ENCODE measurements at regions not wholly inside any gene's neighbourhood (a gene's known extent, or its start where the extent isn't known, plus 50 kb on each side); places are given as distances from the start of the nearest gene placed in this dataset.

DNA sequence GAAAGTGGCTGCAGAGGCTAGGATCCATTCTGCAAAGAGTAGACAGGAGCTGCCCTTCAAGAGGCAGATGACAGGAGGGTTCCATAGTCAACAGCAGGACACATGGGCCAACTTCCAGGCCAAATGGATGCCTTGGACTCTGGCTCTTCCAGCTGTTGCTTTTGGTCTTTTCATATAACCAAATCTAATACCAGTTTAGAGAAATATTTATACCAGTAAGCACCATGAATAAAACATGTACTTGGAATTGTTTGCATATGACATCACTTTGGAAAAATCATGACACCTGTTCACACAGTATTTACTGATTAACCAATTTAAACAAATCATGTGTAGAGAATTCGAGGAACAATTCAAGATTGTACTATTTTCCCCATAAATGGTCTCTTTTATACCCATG lies 481.3 kb downstream of the DMRT2 start:
- no peak for TF ChIP-seq EP300 (IDR thresholded peaks at IDR 0.05; ENCODE audit: low read depth)
- WGBS, 2 donors (ENCODE audit: low coverage in 1 of 2) = 23 to 50% methylated on average over 1 of the region's 1 CpG
- intact Hi-C loops (cut with DNase I; ENCODE audit: low total_unique reads) (no loop called here), in situ Hi-C loops (cut with MboI; ENCODE audit: low pct_ligation_motif_present in 1 of 4, low pct_unique_long_range_greater_than_20kb in 1 of 4, low sequenced_read_pairs in 3 of 4) (no loop called here)
- H3K4me3 ChIP-seq = no peak overlapping the region
- no peaks in the 10 kb centered on the region for H3K4me1 ChIP-seq
- H3K27me3 ChIP-seq = no peaks in the 10 kb centered on the region
- DNase-seq = no peak
- no peak overlapping the region for H3K27ac ChIP-seq
- no peaks in the 10 kb centered on the region for H3K9me3 ChIP-seq
- H3K36me3 ChIP-seq = no peaks in the 10 kb centered on the region

DNA sequence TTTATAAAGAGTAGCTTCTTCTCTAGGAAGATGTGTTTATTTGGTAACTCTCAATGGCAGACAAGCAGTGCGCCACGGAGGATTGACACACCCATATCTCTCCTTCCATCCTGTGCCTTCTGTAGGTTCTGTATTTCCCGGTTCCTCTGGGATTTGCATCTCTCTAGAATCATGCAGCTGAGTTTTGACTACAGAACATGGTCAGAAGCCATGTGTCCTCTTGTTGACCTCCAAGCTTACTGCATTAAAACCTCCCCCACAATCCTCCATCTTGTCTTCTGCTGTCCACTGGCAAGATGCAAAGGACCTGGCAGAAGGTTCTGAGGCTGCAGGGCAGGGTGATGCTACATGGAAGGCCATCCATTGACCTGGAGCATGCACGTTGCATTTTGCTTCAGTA lies 482.0 kb downstream of the DMRT2 start:
- TF ChIP-seq, protein P1, sequence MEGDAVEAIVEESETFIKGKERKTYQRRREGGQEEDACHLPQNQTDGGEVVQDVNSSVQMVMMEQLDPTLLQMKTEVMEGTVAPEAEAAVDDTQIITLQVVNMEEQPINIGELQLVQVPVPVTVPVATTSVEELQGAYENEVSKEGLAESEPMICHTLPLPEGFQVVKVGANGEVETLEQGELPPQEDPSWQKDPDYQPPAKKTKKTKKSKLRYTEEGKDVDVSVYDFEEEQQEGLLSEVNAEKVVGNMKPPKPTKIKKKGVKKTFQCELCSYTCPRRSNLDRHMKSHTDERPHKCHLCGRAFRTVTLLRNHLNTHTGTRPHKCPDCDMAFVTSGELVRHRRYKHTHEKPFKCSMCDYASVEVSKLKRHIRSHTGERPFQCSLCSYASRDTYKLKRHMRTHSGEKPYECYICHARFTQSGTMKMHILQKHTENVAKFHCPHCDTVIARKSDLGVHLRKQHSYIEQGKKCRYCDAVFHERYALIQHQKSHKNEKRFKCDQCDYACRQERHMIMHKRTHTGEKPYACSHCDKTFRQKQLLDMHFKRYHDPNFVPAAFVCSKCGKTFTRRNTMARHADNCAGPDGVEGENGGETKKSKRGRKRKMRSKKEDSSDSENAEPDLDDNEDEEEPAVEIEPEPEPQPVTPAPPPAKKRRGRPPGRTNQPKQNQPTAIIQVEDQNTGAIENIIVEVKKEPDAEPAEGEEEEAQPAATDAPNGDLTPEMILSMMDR (IDR thresholded peaks at IDR 0.05) = no peak
- TF ChIP-seq EP300 (IDR thresholded peaks at IDR 0.05; ENCODE audit: low read depth) = no peak
- TF ChIP-seq POLR2A (IDR thresholded peaks at IDR 0.05) = no peak
- no peak for TF ChIP-seq POLR2AphosphoS5 (IDR thresholded peaks at IDR 0.05)
- Histone ChIP-seq H3K27ac (no peak overlapping the region), H3K4me3 (no peak overlapping the region), H3K4me1 (no peaks in the 10 kb centered on the region), H3K27me3 (no peaks in the 10 kb centered on the region), H3K9me3 (no peaks in the 10 kb centered on the region), H3K36me3 (no peaks in the 10 kb centered on the region)
- no peak for DNase-seq
- intact Hi-C loops (cut with DNase I; ENCODE audit: low total_unique reads) (no loop called here), in situ Hi-C loops (cut with MboI; ENCODE audit: low pct_ligation_motif_present in 1 of 4, low pct_unique_long_range_greater_than_20kb in 1 of 4, low sequenced_read_pairs in 3 of 4) (no loop called here)
- 70 to 71% methylated on average over 4 of the region's 4 CpGs for WGBS, 2 donors (ENCODE audit: low coverage in 1 of 2)

DNA sequence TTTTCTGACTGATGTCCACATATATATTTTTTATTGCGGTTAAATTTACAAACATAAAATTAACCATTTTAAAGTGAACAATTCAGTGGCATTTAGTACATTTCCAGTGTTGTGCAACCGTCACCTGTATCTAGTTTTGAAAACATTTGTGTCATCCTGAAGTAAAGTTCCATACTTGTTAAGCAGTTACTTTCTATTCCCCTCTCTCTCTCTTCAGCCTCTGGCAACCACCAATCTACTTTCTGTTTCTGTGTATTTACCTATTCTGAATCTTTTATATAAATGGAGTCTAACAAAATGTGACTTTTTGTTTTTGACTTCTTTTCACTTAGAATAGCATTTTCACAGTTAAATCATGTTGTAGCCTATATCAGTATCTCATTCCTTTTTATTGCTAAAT lies 480.1 kb upstream of the SMARCA2 start:
- Histone ChIP-seq H3K4me3 (no peak overlapping the region), H3K36me3 (no peaks in the 10 kb centered on the region), H3K27ac (no peak overlapping the region), H3K9me3 (no peaks in the 10 kb centered on the region), H3K4me1 (no peaks in the 10 kb centered on the region), H3K27me3 (no peaks in the 10 kb centered on the region)
- DNase-seq = no peak
- TF ChIP-seq POLR2AphosphoS5 (IDR thresholded peaks at IDR 0.05) (no peak), POLR2A (IDR thresholded peaks at IDR 0.05) (no peak), EP300 (IDR thresholded peaks at IDR 0.05; ENCODE audit: low read depth) (no peak)
- TF ChIP-seq, protein P1 (IDR thresholded peaks at IDR 0.05) = no peak
- WGBS, 2 donors (ENCODE audit: low coverage in 1 of 2) = 70 to 81% methylated on average over 2 of the region's 2 CpGs
- intact Hi-C loops (cut with DNase I; ENCODE audit: low total_unique reads) = no loop called here
- in situ Hi-C loops (cut with MboI; ENCODE audit: low pct_ligation_motif_present in 1 of 4, low pct_unique_long_range_greater_than_20kb in 1 of 4, low sequenced_read_pairs in 3 of 4) = no loop called here

DNA sequence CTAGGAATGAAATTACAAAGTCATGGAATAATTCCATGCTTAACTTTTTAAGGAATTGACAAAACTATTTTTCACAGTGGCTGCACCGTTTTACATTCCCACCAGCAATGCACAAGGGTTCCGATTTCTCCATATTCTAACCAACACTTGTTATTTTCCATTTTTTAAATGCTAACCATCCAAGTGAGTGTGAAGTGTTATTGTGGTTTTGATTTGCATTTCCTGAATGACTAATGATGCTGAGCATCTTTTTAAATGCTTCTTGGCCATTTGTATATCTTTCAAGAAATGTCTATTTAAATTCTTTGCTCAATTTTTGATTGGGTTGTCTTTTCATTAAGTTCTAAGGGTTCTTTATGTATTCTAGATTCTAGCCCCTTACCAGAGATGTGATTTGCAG lies 479.5 kb upstream of the SMARCA2 start:
- TF ChIP-seq EP300 (IDR thresholded peaks at IDR 0.05; ENCODE audit: low read depth) (no peak), POLR2AphosphoS5 (IDR thresholded peaks at IDR 0.05) (no peak), POLR2A (IDR thresholded peaks at IDR 0.05) (no peak)
- TF ChIP-seq, protein P1 (IDR thresholded peaks at IDR 0.05) = no peak
- DNase-seq = no peak
- no peaks in the 10 kb centered on the region for H3K9me3 ChIP-seq
- 80 to 88% methylated on average over 2 of the region's 2 CpGs for WGBS, 2 donors (ENCODE audit: low coverage in 1 of 2)
- intact Hi-C loops (cut with DNase I; ENCODE audit: low total_unique reads) = no loop called here
- no peaks in the 10 kb centered on the region for H3K36me3 ChIP-seq
- in situ Hi-C loops (cut with MboI; ENCODE audit: low pct_ligation_motif_present in 1 of 4, low pct_unique_long_range_greater_than_20kb in 1 of 4, low sequenced_read_pairs in 3 of 4) = no loop called here
- no peaks in the 10 kb centered on the region for H3K27me3 ChIP-seq
- H3K27ac ChIP-seq = no peak overlapping the region
- H3K4me1 ChIP-seq = no peaks in the 10 kb centered on the region
- no peak overlapping the region for H3K4me3 ChIP-seq

DNA sequence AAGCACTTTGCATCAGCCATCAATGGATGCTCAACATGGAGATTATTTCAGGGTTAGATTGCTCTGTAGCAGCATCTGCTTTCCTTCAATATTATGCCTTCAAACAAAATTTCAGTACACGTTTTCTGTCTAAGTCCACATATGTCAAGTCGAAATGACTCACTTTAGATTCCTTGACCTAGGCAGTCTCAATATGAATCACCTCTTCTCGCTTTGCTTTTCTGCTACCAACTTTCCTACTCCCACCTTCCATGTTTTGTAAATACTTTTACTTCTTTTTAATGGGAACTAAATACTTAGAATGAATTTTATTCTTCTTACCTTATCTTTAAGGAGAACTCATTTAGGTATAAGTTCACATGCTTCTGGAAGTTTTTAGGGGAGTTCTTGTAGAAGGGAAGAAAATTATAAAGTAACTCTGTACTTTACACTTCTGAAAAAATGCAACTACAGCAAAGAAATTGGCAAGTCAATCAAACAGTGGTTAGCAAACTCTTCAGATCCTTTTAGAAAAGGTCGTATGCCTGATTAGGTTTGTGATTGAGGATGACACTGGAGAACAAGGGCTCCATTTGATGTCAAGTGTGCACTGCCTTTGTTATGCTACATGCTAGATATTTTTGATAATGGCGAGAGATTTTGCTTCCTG lies 478.5 kb upstream of the SMARCA2 start:
- H3K9me3 ChIP-seq = no peaks in the 10 kb centered on the region
- intact Hi-C loops (cut with DNase I; ENCODE audit: low total_unique reads) = no loop called here
- no peaks in the 10 kb centered on the region for H3K27me3 ChIP-seq
- TF ChIP-seq, protein P1 (IDR thresholded peaks at IDR 0.05) = no peak
- TF ChIP-seq POLR2AphosphoS5 (IDR thresholded peaks at IDR 0.05) (no peak), POLR2A (IDR thresholded peaks at IDR 0.05) (no peak), EP300 (IDR thresholded peaks at IDR 0.05; ENCODE audit: low read depth) (no peak)
- H3K4me1 ChIP-seq = no peaks in the 10 kb centered on the region
- DNase-seq = no peak
- no peak overlapping the region for H3K4me3 ChIP-seq
- H3K36me3 ChIP-seq = no peaks in the 10 kb centered on the region
- WGBS, 2 donors (ENCODE audit: low coverage in 1 of 2) = 64 to 85% methylated on average over 4 to 5 of the region's 5 CpGs
- no peak overlapping the region for H3K27ac ChIP-seq
- in situ Hi-C loops (cut with MboI; ENCODE audit: low pct_ligation_motif_present in 1 of 4, low pct_unique_long_range_greater_than_20kb in 1 of 4, low sequenced_read_pairs in 3 of 4) = no loop called here

All from transverse colon (tissue), 4 donors.